H9 (cell line): ENCODE measurements at regions not wholly inside any gene's neighbourhood (a gene's known extent, or its start where the extent isn't known, plus 50 kb on each side); places are given as distances from the start of the nearest gene placed in this dataset.
"Not testable (repeated sequence)": the region's sequence is repeated elsewhere in the genome, so short reads cannot be mapped to it uniquely, and the experiment has no call there.

ENCODE experiments used
- DNase-seq: peaks from one replicate; pipeline ENCODE4 v3.0.0-alpha.2; 2017
- H2AFZ ChIP-seq: one replicate; pipeline ENCODE4 v1.6.1; 2013; ENCODE audit warnings: mild to moderate bottlenecking, low read length, control low read depth, moderate library complexity
- H2AK5ac ChIP-seq: 2 replicates; pipeline ENCODE4 v1.6.1; 2013; ENCODE audit warnings: low read length, control low read depth, mixed read lengths; ENCODE audit not compliant: insufficient read length
- H2BK120ac ChIP-seq: one replicate; pipeline ENCODE4 v1.6.1; 2013; ENCODE audit warnings: low read depth, mild to moderate bottlenecking, low read length, control low read depth, inconsistent platforms; ENCODE audit not compliant: poor library complexity, severe bottlenecking
- H2BK12ac ChIP-seq: 2 replicates; pipeline ENCODE4 v1.6.1; 2013; ENCODE audit warnings: low read length, control low read depth, mixed read lengths, low read depth; ENCODE audit not compliant: insufficient read length
- H2BK15ac ChIP-seq: 2 replicates; pipeline ENCODE4 v1.6.1; 2013; ENCODE audit warnings: low read depth, low read length, control low read depth
- H2BK20ac ChIP-seq: one replicate; pipeline ENCODE4 v1.6.1; 2013; ENCODE audit warnings: low read depth, mild to moderate bottlenecking, low read length, control low read depth, inconsistent platforms; ENCODE audit not compliant: poor library complexity, severe bottlenecking
- H2BK5ac ChIP-seq: 2 replicates; pipeline ENCODE4 v1.6.1; 2013; ENCODE audit warnings: low read length, control low read depth, mixed read lengths; ENCODE audit not compliant: insufficient read length
- H3K14ac ChIP-seq: 2 replicates; pipeline ENCODE4 v1.6.1; 2013; ENCODE audit warnings: low read length, control low read depth; ENCODE audit not compliant: insufficient read depth
- H3K18ac ChIP-seq: 2 replicates; pipeline ENCODE4 v1.6.1; 2013; ENCODE audit warnings: low read depth, mild to moderate bottlenecking, mixed read lengths, low read length, control low read depth; ENCODE audit not compliant: insufficient read length
- H3K23ac ChIP-seq: 2 replicates; pipeline ENCODE4 v1.6.1; 2013; ENCODE audit warnings: low read length, control low read depth, mixed read lengths, low read depth; ENCODE audit not compliant: insufficient read length
- H3K23me2 ChIP-seq: 2 replicates; pipeline ENCODE4 v1.6.1; 2013; ENCODE audit warnings: low read depth, mild to moderate bottlenecking, mixed read lengths, low read length, control low read depth; ENCODE audit not compliant: insufficient read length, poor library complexity, severe bottlenecking
- H3K27ac ChIP-seq: 2 replicates; pipeline ENCODE4 v1.5.1; 2013; ENCODE audit warnings: low read length, control low read depth, mixed read lengths, low read depth; ENCODE audit not compliant: insufficient read length
- H3K27me3 ChIP-seq: 2 replicates; pipeline ENCODE4 v1.6.1; 2013; ENCODE audit warnings: low read length, control low read depth, inconsistent platforms; ENCODE audit not compliant: insufficient read depth
- H3K4ac ChIP-seq: 2 replicates; pipeline ENCODE4 v1.6.1; 2013; ENCODE audit warnings: low read depth, mild to moderate bottlenecking, control low read depth, inconsistent platforms, low read length, moderate library complexity
- H3K4me1 ChIP-seq: 2 replicates; pipeline ENCODE4 v1.6.1; 2013; ENCODE audit warnings: low read length, control low read depth, inconsistent platforms; ENCODE audit not compliant: insufficient read depth
- H3K4me2 ChIP-seq: 2 replicates; pipeline ENCODE4 v1.6.1; 2013; ENCODE audit warnings: low read length, control low read depth, mixed read lengths; ENCODE audit not compliant: insufficient read length, insufficient read depth
- H3K56ac ChIP-seq: 2 replicates; pipeline ENCODE4 v1.6.1; 2013; ENCODE audit warnings: low read depth, mild to moderate bottlenecking, mixed read lengths, low read length, control low read depth; ENCODE audit not compliant: insufficient read length
- H3K79me1 ChIP-seq: 2 replicates; pipeline ENCODE4 v1.6.1; 2013; ENCODE audit warnings: low read depth, mild to moderate bottlenecking, moderate library complexity, low read length, control low read depth, inconsistent platforms; ENCODE audit not compliant: insufficient read depth, poor library complexity, severe bottlenecking
- H3K79me2 ChIP-seq: 2 replicates; pipeline ENCODE4 v1.6.1; 2013; ENCODE audit warnings: low read length, control low read depth, inconsistent platforms; ENCODE audit not compliant: insufficient read depth
- H3K9ac ChIP-seq: 2 replicates; pipeline ENCODE4 v1.6.1; 2013; ENCODE audit warnings: low read length, control low read depth, mixed read lengths; ENCODE audit not compliant: insufficient read length; ENCODE audit errors: extremely low read depth
- H3K9me3 ChIP-seq: one replicate; pipeline ENCODE4 v1.6.1; 2013; ENCODE audit warnings: low read depth, low read length, inconsistent platforms; ENCODE audit not compliant: control insufficient read depth
- H3T11ph ChIP-seq: one replicate; pipeline ENCODE4 v1.6.1; 2013; ENCODE audit warnings: mild to moderate bottlenecking, low read length, control low read depth, inconsistent platforms
- H4K20me1 ChIP-seq: one replicate; pipeline ENCODE4 v1.6.1; 2013; ENCODE audit not compliant: control insufficient read depth, insufficient read length, insufficient read depth
- H4K5ac ChIP-seq: 2 replicates; pipeline ENCODE4 v1.6.1; 2013; ENCODE audit warnings: low read depth, mild to moderate bottlenecking, mixed read lengths, low read length, control low read depth; ENCODE audit not compliant: insufficient read length
- H4K8ac ChIP-seq: replicated peaks from 2 replicates; pipeline ENCODE4 v1.6.1; 2013; ENCODE audit warnings: low read length, control low read depth, mixed read lengths, low read depth; ENCODE audit not compliant: insufficient read length
- H4K91ac ChIP-seq: 2 replicates; pipeline ENCODE4 v1.6.1; 2013; ENCODE audit warnings: low read depth, mild to moderate bottlenecking, moderate library complexity, mixed read lengths, low read length, control low read depth; ENCODE audit not compliant: insufficient read length
- H3K27ac Mint-ChIP-seq, 3 experiments: 2 replicates in 2 of 3; 3 replicates in 1 of 3; pipeline ENCODE4 v1.8.0; 2020 to 2021; ENCODE audit warnings: mixed read lengths in 3 of 3, mild to moderate bottlenecking in 1 of 3, moderate library complexity in 1 of 3
- H3K27me3 Mint-ChIP-seq: 2 replicates; pipeline ENCODE4 v1.8.0; 2021; ENCODE audit warnings: low read depth, mild to moderate bottlenecking, moderate library complexity, mixed read lengths
- H3K36me3 Mint-ChIP-seq, 3 experiments: 2 replicates in 2 of 3; 3 replicates in 1 of 3; pipeline ENCODE4 v1.8.0; 2020 to 2021; ENCODE audit warnings: low read depth in 3 of 3, mixed read lengths in 3 of 3; ENCODE audit not compliant: insufficient read depth in 1 of 3
- H3K4me1 Mint-ChIP-seq, 2 experiments: 2 replicates each; pipeline ENCODE4 v1.8.0; 2020; ENCODE audit warnings: mixed read lengths in 2 of 2
- H3K4me3 Mint-ChIP-seq, 2 experiments: 2 replicates in 1 of 2; 3 replicates in 1 of 2; pipeline ENCODE4 v1.8.0; 2020 to 2021; ENCODE audit warnings: mild to moderate bottlenecking in 2 of 2, mixed read lengths in 2 of 2, moderate library complexity in 1 of 2
- H3K9me3 Mint-ChIP-seq, 2 experiments: 2 replicates in 1 of 2; 3 replicates in 1 of 2; pipeline ENCODE4 v1.8.0; 2020; ENCODE audit warnings: mild to moderate bottlenecking in 2 of 2, mixed read lengths in 2 of 2, moderate library complexity in 1 of 2
- WGBS: extraction: QIAGEN DNeasy Blood & Tissue Kit; methylation state at CpG from one replicate; pipeline ENCODE4 v1.1.7; 2013; ENCODE audit warnings: missing lambda C conversion rate, low lambda C conversion rate, mixed read lengths; ENCODE audit not compliant: insufficient read length; ENCODE audit errors: extremely low coverage; 5-methylcytosine and 5-hydroxymethylcytosine counted together

- H4K91ac ChIP-seq, H3K4me1 ChIP-seq, H3K9ac ChIP-seq, H2AFZ ChIP-seq, H3K27ac Mint-ChIP-seq, H4K20me1 ChIP-seq, DNase-seq, H3K4ac ChIP-seq, H3K79me2 ChIP-seq, H3K23ac ChIP-seq, H3K4me2 ChIP-seq, H3K27me3 Mint-ChIP-seq, H3K56ac ChIP-seq, H3K4me1 Mint-ChIP-seq, H3K23me2 ChIP-seq, H3K27me3 ChIP-seq, H4K5ac ChIP-seq, H2BK20ac ChIP-seq, H2BK15ac ChIP-seq, H2AK5ac ChIP-seq, H3K14ac ChIP-seq, H2BK5ac ChIP-seq, H4K8ac ChIP-seq, H3K27ac ChIP-seq, H3K79me1 ChIP-seq, H2BK120ac ChIP-seq, H3K18ac ChIP-seq, H3T11ph ChIP-seq, H2BK12ac ChIP-seq, H3K4me3 Mint-ChIP-seq: not testable (repeated sequence)
- peaks cover 85% of the 10 kb centered on the region for H3K9me3 ChIP-seq
- no CpG with 5 or more reads among the region's 16 CpGs for WGBS
- Mint-ChIP-seq H3K36me3 (peaks cover 29 to 67% (median 46%) of the 10 kb centered on the region in 3 experiments), H3K9me3 (peaks cover 0 to 75% of the 10 kb centered on the region in 2 experiments)
Observed at GRCh38 chr16:34609435-34609834, 1150.0 kb downstream of the TP53TG3F start.
